IPS-18c (cell line): ENCODE measurements at regions not wholly inside any gene's neighbourhood (a gene's known extent, or its start where the extent isn't known, plus 50 kb on each side); places are given as distances from the start of the nearest gene placed in this dataset.
"Not testable (repeated sequence)": the region's sequence is repeated elsewhere in the genome, so short reads cannot be mapped to it uniquely, and the experiment has no call there.

Experiments used
- H3K4me3 ChIP-seq: 2 replicates; pipeline ENCODE4 v1.7.0; 2013; ENCODE audit warnings: low read depth, mild to moderate bottlenecking, low read length, moderate library complexity; ENCODE audit not compliant: insufficient read depth
- H3K9me3 ChIP-seq: one replicate; pipeline ENCODE4 v1.6.1; 2013; ENCODE audit warnings: mild to moderate bottlenecking, low read length, moderate library complexity; ENCODE audit not compliant: control insufficient read depth, insufficient read depth

- Histone ChIP-seq H3K9me3 (no peaks in the 10 kb centered on the region), H3K4me3 (no peak overlapping the region)
Measured at GRCh38 chr5:174531782-174532191, 192.6 kb upstream of the MSX2 start.

GRCh38 chr5:174532455-174533453 lies 191.6 kb upstream of the MSX2 start:
- Histone ChIP-seq H3K9me3 (no peaks in the 10 kb centered on the region), H3K4me3 (no peak overlapping the region)

GRCh38 chr5:174533751-174534241 lies 190.6 kb upstream of the MSX2 start:
- no peaks in the 10 kb centered on the region for H3K9me3 ChIP-seq
- no peak overlapping the region for H3K4me3 ChIP-seq

GRCh38 chr5:174535669-174536068 lies 188.7 kb upstream of the MSX2 start:
- Histone ChIP-seq H3K9me3 (no peaks in the 10 kb centered on the region), H3K4me3 (no peak overlapping the region)

GRCh38 chr5:174539823-174540222 lies 184.6 kb upstream of the MSX2 start:
- H3K9me3 ChIP-seq, H3K4me3 ChIP-seq: not testable (repeated sequence)

- Histone ChIP-seq H3K9me3 (no peaks in the 10 kb centered on the region), H3K4me3 (no peak overlapping the region)
Measured at GRCh38 chr5:174542037-174542436, 182.3 kb upstream of the MSX2 start.

- Histone ChIP-seq H3K9me3 (no peaks in the 10 kb centered on the region), H3K4me3 (no peak overlapping the region; the same call in 1 of the 2 replicates)
Measured at GRCh38 chr5:174542471-174542870, 181.9 kb upstream of the MSX2 start.

- H3K9me3 ChIP-seq: no peaks in the 10 kb centered on the region
- H3K4me3 ChIP-seq: no peak overlapping the region
Measured at GRCh38 chr5:174545926-174546325, 178.5 kb upstream of the MSX2 start.

GRCh38 chr5:174547814-174548213 lies 176.6 kb upstream of the MSX2 start:
- Histone ChIP-seq H3K4me3 (no peak overlapping the region), H3K9me3 (no peaks in the 10 kb centered on the region)

GRCh38 chr5:174549254-174549653 lies 175.1 kb upstream of the MSX2 start:
- Histone ChIP-seq H3K4me3 (no peak overlapping the region), H3K9me3 (no peaks in the 10 kb centered on the region)

- H3K4me3 ChIP-seq: no peak overlapping the region
- H3K9me3 ChIP-seq: no peaks in the 10 kb centered on the region
Measured at GRCh38 chr5:174550026-174550425, 174.4 kb upstream of the MSX2 start.

GRCh38 chr5:174552428-174552827 lies 172.0 kb upstream of the MSX2 start:
- no peak overlapping the region for H3K4me3 ChIP-seq
- peaks cover 2% of the 10 kb centered on the region for H3K9me3 ChIP-seq

- H3K9me3 ChIP-seq: peaks cover 2% of the 10 kb centered on the region
- H3K4me3 ChIP-seq: no peak overlapping the region
Measured at GRCh38 chr5:174553556-174553955, 170.8 kb upstream of the MSX2 start.

- Histone ChIP-seq H3K9me3 (peaks cover 2% of the 10 kb centered on the region), H3K4me3 (no peak overlapping the region)
Measured at GRCh38 chr5:174555726-174556125, 168.7 kb upstream of the MSX2 start.

GRCh38 chr5:174556756-174557155 lies 167.6 kb upstream of the MSX2 start:
- H3K4me3 ChIP-seq: no peak overlapping the region
- H3K9me3 ChIP-seq: peaks cover 2% of the 10 kb centered on the region

- H3K9me3 ChIP-seq: peaks cover 2% of the 10 kb centered on the region
- H3K4me3 ChIP-seq: no peak overlapping the region
Measured at GRCh38 chr5:174558190-174558589, 166.2 kb upstream of the MSX2 start.

- peaks cover 2% of the 10 kb centered on the region for H3K9me3 ChIP-seq
Measured at GRCh38 chr5:174559141-174559540, 165.2 kb upstream of the MSX2 start.

GRCh38 chr5:174559566-174560090 lies 164.8 kb upstream of the MSX2 start:
- Histone ChIP-seq H3K4me3 (no peak overlapping the region), H3K9me3 (peaks cover 2% of the 10 kb centered on the region)

More at GRCh38 chr5:174559141-174559540, 165.2 kb upstream of the MSX2 start:
- H3K4me3 ChIP-seq: no peak overlapping the region
